ENCODE measurements at regions not wholly inside any gene's neighbourhood (a gene's known extent, or its start where the extent isn't known, plus 50 kb on each side); places are given as distances from the start of the nearest gene placed in this dataset.

DNA sequence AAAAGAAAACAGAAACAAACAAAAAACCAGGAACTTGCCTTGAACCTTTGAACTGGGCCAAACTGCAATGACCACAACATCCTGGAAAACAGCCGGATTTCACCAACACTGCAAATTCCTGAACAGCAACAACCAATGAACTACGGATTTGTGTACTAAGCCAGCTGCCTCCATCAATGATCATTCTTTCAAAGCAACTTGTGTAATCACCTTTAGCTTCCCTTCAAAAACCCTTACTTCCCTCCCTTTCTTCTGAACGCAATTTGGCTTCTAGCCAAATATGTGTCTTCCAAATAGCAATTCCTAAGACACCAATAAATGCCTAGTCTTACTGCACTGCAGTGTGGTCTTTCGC lies 98.5 kb upstream of the FAM47C start:
- no peak for TF ChIP-seq POLR2A (IDR thresholded peaks at IDR 0.05)
- TF ChIP-seq, protein P1, sequence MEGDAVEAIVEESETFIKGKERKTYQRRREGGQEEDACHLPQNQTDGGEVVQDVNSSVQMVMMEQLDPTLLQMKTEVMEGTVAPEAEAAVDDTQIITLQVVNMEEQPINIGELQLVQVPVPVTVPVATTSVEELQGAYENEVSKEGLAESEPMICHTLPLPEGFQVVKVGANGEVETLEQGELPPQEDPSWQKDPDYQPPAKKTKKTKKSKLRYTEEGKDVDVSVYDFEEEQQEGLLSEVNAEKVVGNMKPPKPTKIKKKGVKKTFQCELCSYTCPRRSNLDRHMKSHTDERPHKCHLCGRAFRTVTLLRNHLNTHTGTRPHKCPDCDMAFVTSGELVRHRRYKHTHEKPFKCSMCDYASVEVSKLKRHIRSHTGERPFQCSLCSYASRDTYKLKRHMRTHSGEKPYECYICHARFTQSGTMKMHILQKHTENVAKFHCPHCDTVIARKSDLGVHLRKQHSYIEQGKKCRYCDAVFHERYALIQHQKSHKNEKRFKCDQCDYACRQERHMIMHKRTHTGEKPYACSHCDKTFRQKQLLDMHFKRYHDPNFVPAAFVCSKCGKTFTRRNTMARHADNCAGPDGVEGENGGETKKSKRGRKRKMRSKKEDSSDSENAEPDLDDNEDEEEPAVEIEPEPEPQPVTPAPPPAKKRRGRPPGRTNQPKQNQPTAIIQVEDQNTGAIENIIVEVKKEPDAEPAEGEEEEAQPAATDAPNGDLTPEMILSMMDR (IDR thresholded peaks at IDR 0.05) = no peak

Data from thyroid gland (tissue), 4 donors.